K562 (cell line): ENCODE measurements at regions not wholly inside any gene's neighbourhood (a gene's known extent, or its start where the extent isn't known, plus 50 kb on each side); places are given as distances from the start of the nearest gene placed in this dataset.

Source experiments
- ATAC-seq: fragments of 200-7000 bp; cut with Tn5 transposase; 3 replicates; pipeline ENCODE4 v1.9.1; 2020; ENCODE audit warnings: moderate library complexity
- BruUV-seq: library from RNA; stranded (reverse); fragments of 400-500 nt; replicated peaks from 2 replicates; lab custom pipeline; 2021; lab: Mats Ljungman, UMichigan
- CTCF ChIA-PET: fragments of 300-600 bp; formaldehyde crosslinking; extraction: SDS; loops from one replicate; lab custom pipeline; 2021; ENCODE audit warnings: low intra/inter-chr PET ratio; lab: Yijun Ruan, JAX
- POLR2A ChIA-PET: fragments of 300-600, 350-650 bp; sonication (Branson Sonifier 250); formaldehyde crosslinking; extraction: SDS; loops from one replicate; lab custom pipeline; 2021; ENCODE audit warnings: antibody characterized with exemption, inconsistent platforms; lab: Yijun Ruan, JAX
- DNase-seq, 4 experiments: peaks; one replicate each; pipeline versions ENCODE4 v3.0.0 to v3.0.0-alpha.2; 2011 to 2018; ENCODE audit warnings: low spot score in 3 of 4, mixed read lengths in 3 of 4; ENCODE audit errors: extremely low read depth in 1 of 4
- FAIRE-seq: peaks from 2 replicates; lab custom pipeline; 2011; peaks lifted over from hg19 to GRCh38; lab: Jason Lieb, UNC
- H2AFZ ChIP-seq: 2 replicates; pipeline ENCODE4 v1.6.0; 2011; ENCODE audit warnings: low read depth, low read length, control low read depth, inconsistent platforms
- H3K27ac ChIP-seq: fragments of 200-600 bp; 3 replicates; pipeline ENCODE4 v1.8.0; 2011; ENCODE audit warnings: low read depth, mild to moderate bottlenecking, control low read depth, inconsistent platforms, low read length, moderate library complexity, mixed read lengths; ENCODE audit errors: extremely low read depth
- H3K27me3 ChIP-seq, 2 experiments: fragments of 300-600 bp in 1 of 2; 2 replicates in 1 of 2; 3 replicates in 1 of 2; pipeline versions ENCODE4 v1.6.0 to v1.8.0; 2011; ENCODE audit warnings: inconsistent platforms in 2 of 2, low read length in 2 of 2, mild to moderate bottlenecking in 1 of 2, mixed read lengths in 1 of 2, moderate library complexity in 1 of 2; ENCODE audit not compliant: control insufficient read depth in 2 of 2, insufficient read depth in 2 of 2
- H3K36me3 ChIP-seq: fragments of 300-600 bp; 3 replicates; pipeline ENCODE4 v1.8.0; 2011; ENCODE audit warnings: mild to moderate bottlenecking, low read length, inconsistent platforms; ENCODE audit not compliant: control insufficient read depth, insufficient read depth
- H3K4me1 ChIP-seq, 2 experiments: fragments of 200-600 bp in 1 of 2; replicated peaks in 1 of 2; 2 replicates in 1 of 2; 3 replicates in 1 of 2; pipeline versions ENCODE4 v1.5.1 to v1.8.0; 2011; ENCODE audit warnings: inconsistent platforms in 2 of 2, low read length in 2 of 2, mild to moderate bottlenecking in 1 of 2, mixed read lengths in 1 of 2, moderate library complexity in 1 of 2; ENCODE audit not compliant: control insufficient read depth in 2 of 2, insufficient read depth in 2 of 2
- H3K4me2 ChIP-seq: 2 replicates; pipeline ENCODE4 v1.6.1; 2011; ENCODE audit warnings: low read length, control low read depth, inconsistent platforms, mixed read lengths; ENCODE audit not compliant: insufficient read depth
- H3K4me3 ChIP-seq: fragments of 200-600 bp; sonication (generic), shearing (Covaris generic); 2 replicates; pipeline ENCODE4 v1.5.1; 2016; ENCODE audit warnings: control low read depth, inconsistent platforms
- H3K79me2 ChIP-seq: fragments of 200-600 bp; 3 replicates; pipeline ENCODE4 v1.8.0; 2011; ENCODE audit warnings: low read length, inconsistent platforms; ENCODE audit not compliant: control insufficient read depth, insufficient read depth
- H3K9ac ChIP-seq, 2 experiments: 2 replicates each; pipeline versions ENCODE4 v1.6.0 to v1.6.1; 2011; ENCODE audit warnings: low read depth in 2 of 2, low read length in 2 of 2, control low read depth in 1 of 2, inconsistent platforms in 1 of 2, mild to moderate bottlenecking in 1 of 2, mixed read lengths in 1 of 2; ENCODE audit not compliant: insufficient read depth in 1 of 2
- H3K9me1 ChIP-seq: one replicate; pipeline ENCODE4 v1.6.0; 2011; ENCODE audit warnings: inconsistent platforms, mild to moderate bottlenecking, low read length, moderate library complexity; ENCODE audit not compliant: control insufficient read depth, insufficient read depth
- H3K9me3 ChIP-seq: replicated peaks from 2 replicates; pipeline ENCODE4 v1.5.1; 2011; ENCODE audit warnings: low read depth, low read length, inconsistent platforms; ENCODE audit not compliant: control insufficient read depth, insufficient read depth
- H4K20me1 ChIP-seq: replicated peaks from 2 replicates; pipeline ENCODE4 v1.6.1; 2011; ENCODE audit warnings: low read length, inconsistent platforms, mixed read lengths; ENCODE audit not compliant: control insufficient read depth, insufficient read depth
- ZNF316 ChIP-seq: fragments of 450-650 bp; IDR thresholded peaks from 2 replicates; pipeline ENCODE4 v1.6.1; 2016
- ZNF318 ChIP-seq, 2 experiments: fragments of 450-650 bp; IDR thresholded peaks; 2 replicates each; pipeline ENCODE4 v1.6.1; 2016; ENCODE audit warnings: mild to moderate bottlenecking in 2 of 2, borderline replicate concordance in 1 of 2, low read depth in 1 of 2, moderate library complexity in 1 of 2
- WGBS: fragments of 100-300 bp; shearing (Covaris generic); methylation state at CpG from one replicate; pipeline ENCODE4 v1.1.6; 2016; ENCODE audit warnings: low coverage, mixed read lengths; ENCODE audit not compliant: insufficient coverage; ENCODE audit errors: missing lambda C conversion rate; 5-methylcytosine and 5-hydroxymethylcytosine counted together
- in situ Hi-C: fragments of 300-500 bp; cut with MboI; formaldehyde crosslinking; loops from 4 replicates; pipeline ENCODE4 v1.15.0; 2018; ENCODE audit warnings: inconsistent platforms, mixed read lengths
- intact Hi-C: fragments of 100-400 bp; cut with micrococcal nuclease; formaldehyde crosslinking; loops from 2 replicates; pipeline ENCODE4 v1.14.2; 2022

GRCh38 chr1:104329278-104329677 lies 579.6 kb downstream of the AMY1C start:
- 0 out of 2 replicates have a peak, but pooled peaks have one; percentile 8 for TF ChIP-seq ZNF316
- TF ChIP-seq ZNF318 (IDR thresholded peaks at IDR 0.05; ENCODE audit: borderline replicate concordance in 1 of 2, low read depth in 1 of 2): no peak
- TF ChIP-seq, all 486 proteins: peak for 1
- Histone ChIP-seq H3K4me3 (no peak overlapping the region), H3K79me2 (no peaks in the 10 kb centered on the region)

More at GRCh38 chr1:104329278-104329677, 579.6 kb downstream of the AMY1C start:
- no TSS peak for BruUV-seq
- ChIA-PET POLR2A (no interaction called here), CTCF (no interaction called here)
- no peaks in the 10 kb centered on the region for H3K4me1 ChIP-seq
- no peaks in the 10 kb centered on the region for H3K27me3 ChIP-seq
- no peaks in the 10 kb centered on the region for H3K9me3 ChIP-seq
- in situ Hi-C loops (no loop called here), intact Hi-C loops (no loop called here)
- no peak for ATAC-seq
- FAIRE-seq: no peak
- no peak overlapping the region for H3K4me2 ChIP-seq
- H3K9ac ChIP-seq: no peak overlapping the region
- H3K27ac ChIP-seq: no peak overlapping the region
- no peak overlapping the region for H2AFZ ChIP-seq
- H3K36me3 ChIP-seq: no peaks in the 10 kb centered on the region
- H3K9me1 ChIP-seq: no peaks in the 10 kb centered on the region
- peak in 1 of 4 experiments; percentile 0 for DNase-seq
- 4% methylated on average over 4 of the region's 4 CpGs for WGBS
- H4K20me1 ChIP-seq: no peaks in the 10 kb centered on the region
